ENCODE measurements at regions not wholly inside any gene's neighbourhood (a gene's known extent, or its start where the extent isn't known, plus 50 kb on each side); places are given as distances from the start of the nearest gene placed in this dataset.
"Not testable (repeated sequence)": the region's sequence is repeated elsewhere in the genome, so short reads cannot be mapped to it uniquely, and the experiment has no call there.

DNA sequence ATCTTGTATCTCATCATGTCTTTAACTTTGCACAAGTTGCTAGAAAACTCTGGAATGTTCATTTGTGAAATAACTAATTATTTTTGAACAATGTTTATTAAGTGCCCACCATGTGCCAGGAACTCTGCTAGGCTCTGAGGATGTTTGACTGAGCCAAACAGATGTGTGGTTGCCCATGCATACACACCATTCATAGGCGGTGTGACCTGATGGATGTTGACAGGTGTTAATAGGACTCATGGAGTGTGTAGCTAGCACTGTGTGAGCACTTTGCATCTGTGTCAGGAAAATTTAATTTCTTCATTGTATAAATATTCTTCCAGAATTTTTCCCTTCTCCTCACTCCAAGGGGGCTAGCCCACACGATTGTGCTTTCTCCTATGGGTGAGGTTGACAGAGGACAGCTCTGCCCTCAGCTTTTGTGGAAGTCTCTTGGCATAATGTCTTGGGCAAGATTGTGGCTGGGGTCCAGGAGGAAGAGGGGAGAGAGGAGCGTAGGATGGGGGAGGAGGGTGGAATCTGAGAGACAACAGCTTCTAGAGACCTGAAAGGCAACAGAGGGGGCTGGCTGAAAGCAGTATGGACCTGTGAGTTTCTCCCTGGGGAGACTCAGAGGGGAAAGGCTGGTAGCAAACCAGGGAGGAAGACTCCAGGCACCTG, 214.6 kb upstream of the CXCR4 start:
- Mint-ChIP-seq H3K4me1 (ENCODE audit: low read depth) (peaks cover 18% of the 10 kb centered on the region), H3K4me3 (no peak overlapping the region), H3K36me3 (no peaks in the 10 kb centered on the region), H3K27me3 (no peaks in the 10 kb centered on the region), H3K27ac (no peak overlapping the region), H3K9me3 (ENCODE audit: low read depth) (no peaks in the 10 kb centered on the region)

DNA sequence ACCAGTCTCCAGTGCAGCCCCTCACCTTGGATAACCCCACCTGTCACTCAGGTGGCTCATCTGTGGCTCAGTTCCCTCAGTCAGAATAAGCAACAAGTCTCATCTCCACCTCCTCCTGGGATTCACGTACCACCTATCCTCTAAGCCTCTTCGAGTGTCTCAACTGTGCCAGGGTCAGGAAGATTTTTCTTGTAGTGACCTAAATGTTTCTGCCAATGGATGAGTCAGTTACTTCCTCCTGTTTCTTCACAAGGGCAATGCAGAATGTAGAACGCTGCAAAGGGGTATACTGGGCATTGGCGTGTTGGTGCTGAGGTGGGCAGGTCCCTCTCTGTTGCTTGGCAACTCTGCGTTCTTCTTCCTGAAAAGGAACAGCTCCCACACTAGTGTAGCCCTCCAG, 213.3 kb upstream of the CXCR4 start:
- H3K4me3 Mint-ChIP-seq, result no peak overlapping the region
- no peak overlapping the region for H3K27ac Mint-ChIP-seq

DNA sequence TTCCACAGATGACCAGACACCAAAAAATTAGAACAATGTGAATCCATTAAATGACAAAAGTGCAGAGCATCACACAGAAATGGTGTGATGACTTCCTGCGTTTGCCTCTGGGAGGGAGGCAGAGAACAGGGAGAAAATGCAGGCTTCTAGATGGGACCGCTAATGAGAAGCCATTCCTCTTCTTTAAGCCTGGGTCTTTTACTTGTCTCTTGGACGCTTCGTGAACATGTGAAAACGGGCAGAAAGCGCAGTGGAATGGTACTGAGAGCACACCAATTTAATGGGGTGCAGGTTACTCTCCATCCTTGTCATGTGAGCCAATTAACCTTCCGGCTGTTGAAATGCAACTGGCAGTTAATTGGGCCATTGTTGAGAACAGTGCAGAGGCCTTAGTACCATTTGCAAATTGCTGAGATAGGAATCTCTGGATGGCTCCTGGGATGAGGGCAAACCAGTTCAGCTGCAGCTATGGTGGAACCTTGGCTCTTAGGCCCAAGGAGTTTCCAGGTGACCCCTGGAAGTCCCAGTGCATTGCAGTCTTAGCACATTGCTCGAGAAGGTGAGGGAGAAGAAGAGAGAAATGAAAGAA, 210.4 kb upstream of the CXCR4 start:
- peaks cover 2% of the 10 kb centered on the region for H3K36me3 Mint-ChIP-seq
- no peaks in the 10 kb centered on the region for H3K27me3 Mint-ChIP-seq
- peaks cover 54% of the 10 kb centered on the region for H3K4me1 Mint-ChIP-seq (ENCODE audit: low read depth)
- peak overlapping the region; percentile 57 for H3K4me3 Mint-ChIP-seq
- peak overlapping the region; percentile 66 for H3K27ac Mint-ChIP-seq
- no peaks in the 10 kb centered on the region for H3K9me3 Mint-ChIP-seq (ENCODE audit: low read depth)

More for the DNA sequence above, 213.3 kb upstream of the CXCR4 start:
- Mint-ChIP-seq H3K27me3 (no peaks in the 10 kb centered on the region), H3K36me3 (no peaks in the 10 kb centered on the region), H3K9me3 (ENCODE audit: low read depth) (no peaks in the 10 kb centered on the region), H3K4me1 (ENCODE audit: low read depth) (peaks cover 27% of the 10 kb centered on the region)

DNA sequence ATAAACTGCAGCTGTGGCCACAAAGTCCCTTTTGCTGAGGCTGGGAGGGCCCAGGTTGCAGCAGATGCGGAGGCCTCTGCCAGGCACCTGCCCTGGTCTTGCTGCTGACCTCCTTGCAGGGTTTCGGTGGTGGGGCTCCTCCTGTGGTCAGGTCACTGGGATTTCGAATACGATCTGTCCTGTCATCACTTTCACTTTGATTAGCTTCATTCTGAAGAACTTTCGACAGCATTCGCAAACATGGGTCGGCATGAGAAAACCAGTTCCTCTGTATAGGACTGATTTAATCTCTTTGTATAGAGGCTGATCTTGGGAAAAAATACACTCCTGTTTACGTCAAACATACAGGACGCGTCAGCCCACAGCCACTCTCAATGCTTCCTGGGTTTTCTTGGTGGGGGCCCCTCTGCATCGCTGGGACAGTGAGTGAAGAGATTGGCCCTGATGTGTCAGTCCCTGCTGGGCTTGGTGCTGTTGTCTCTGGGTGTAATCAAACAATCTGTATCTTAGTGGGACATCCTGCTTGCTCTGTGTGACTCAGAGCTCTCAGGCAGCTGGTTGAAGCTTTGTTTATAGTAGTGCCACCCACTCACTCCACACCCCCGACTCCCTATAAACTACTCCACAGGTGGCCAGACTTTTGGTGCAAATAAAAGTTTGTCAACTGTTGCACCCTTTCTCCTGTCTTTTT, 209.4 kb upstream of the CXCR4 start:
- Mint-ChIP-seq H3K36me3 (peaks cover 2% of the 10 kb centered on the region), H3K4me1 (ENCODE audit: low read depth) (peaks cover 64% of the 10 kb centered on the region), H3K9me3 (ENCODE audit: low read depth) (no peaks in the 10 kb centered on the region), H3K27me3 (no peaks in the 10 kb centered on the region), H3K4me3 (peak overlapping the region; percentile 57), H3K27ac (peak overlapping the region; percentile 66)

DNA sequence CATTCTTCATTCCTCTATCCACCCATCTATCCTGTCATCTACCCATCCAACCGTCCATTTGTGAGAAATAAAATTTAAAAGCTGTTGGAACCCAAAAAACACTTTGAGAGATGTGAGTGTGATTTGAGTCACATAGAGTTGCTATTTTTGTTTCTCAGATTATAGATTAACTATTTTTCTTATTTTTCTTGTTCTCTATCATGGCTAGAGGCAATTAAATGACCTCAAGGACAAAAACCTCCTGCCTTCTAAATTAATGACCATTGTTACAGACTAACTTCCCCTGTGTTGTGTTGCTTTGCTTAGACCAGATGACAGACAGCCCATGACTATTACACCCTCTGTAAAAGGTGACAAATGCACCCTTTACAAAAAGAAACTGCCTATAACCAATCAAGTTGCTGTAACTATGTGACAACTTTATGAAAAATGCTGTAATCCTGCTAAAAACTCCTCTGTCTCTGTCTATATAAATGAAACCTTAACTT, 207.9 kb upstream of the CXCR4 start:
- peaks cover 2% of the 10 kb centered on the region for H3K36me3 Mint-ChIP-seq
- no peaks in the 10 kb centered on the region for H3K9me3 Mint-ChIP-seq (ENCODE audit: low read depth)
- H3K4me1 Mint-ChIP-seq (ENCODE audit: low read depth), result peaks cover 70% of the 10 kb centered on the region
- peak overlapping the region; percentile 39 for H3K4me3 Mint-ChIP-seq
- no peaks in the 10 kb centered on the region for H3K27me3 Mint-ChIP-seq
- peak overlapping the region; percentile 51 for H3K27ac Mint-ChIP-seq

DNA sequence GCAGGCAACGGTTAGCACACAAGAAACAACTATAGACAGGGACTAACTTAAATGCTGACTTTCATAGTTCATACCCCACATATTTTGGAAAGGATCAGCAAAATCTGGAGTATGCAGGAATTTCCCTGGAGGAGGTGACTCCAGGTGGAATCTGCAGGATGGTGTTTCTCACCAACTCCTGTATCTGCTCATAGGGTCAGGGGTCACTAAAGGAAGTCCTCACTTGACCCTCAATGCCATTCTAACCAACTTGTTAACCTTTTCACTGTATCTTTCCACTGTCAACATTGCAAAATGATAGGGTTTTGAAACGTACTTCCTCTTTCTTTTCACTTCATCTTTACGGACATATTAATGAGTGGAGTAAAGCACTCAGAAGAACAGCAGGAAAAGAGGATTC, 207.0 kb upstream of the CXCR4 start:
- H3K27me3 Mint-ChIP-seq, result no peaks in the 10 kb centered on the region
- H3K4me1 Mint-ChIP-seq (ENCODE audit: low read depth), result peaks cover 75% of the 10 kb centered on the region
- H3K9me3 Mint-ChIP-seq (ENCODE audit: low read depth), result no peaks in the 10 kb centered on the region
- peak overlapping the region; percentile 8 for H3K27ac Mint-ChIP-seq
- H3K4me3 Mint-ChIP-seq, result peak overlapping the region; percentile 15
- H3K36me3 Mint-ChIP-seq, result peaks cover 2% of the 10 kb centered on the region

DNA sequence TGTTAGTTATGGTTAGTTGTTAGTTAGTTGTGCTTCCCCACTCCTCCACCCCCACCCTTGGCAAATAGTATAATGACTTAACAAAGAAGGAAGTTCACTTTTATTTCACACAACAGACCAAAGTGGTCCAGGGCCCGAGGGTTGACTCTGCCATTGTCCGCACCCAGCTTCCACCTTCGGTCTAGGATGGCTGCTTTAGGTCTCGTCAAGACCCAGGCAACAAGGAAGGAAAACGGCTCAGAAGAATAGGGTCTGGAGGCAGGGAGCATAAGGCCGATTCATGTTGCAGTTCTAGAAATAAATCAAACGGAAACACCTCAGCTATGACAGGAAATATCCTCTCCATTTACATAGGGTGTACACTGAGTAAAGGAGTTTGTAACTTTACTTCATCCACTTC, 206.0 kb upstream of the CXCR4 start:
- Mint-ChIP-seq H3K9me3 (ENCODE audit: low read depth) (no peaks in the 10 kb centered on the region), H3K27ac (peak overlapping the region; percentile 14), H3K27me3 (no peaks in the 10 kb centered on the region), H3K36me3 (peaks cover 2% of the 10 kb centered on the region), H3K4me3 (peak overlapping the region; percentile 14), H3K4me1 (ENCODE audit: low read depth) (peaks cover 85% of the 10 kb centered on the region)

DNA sequence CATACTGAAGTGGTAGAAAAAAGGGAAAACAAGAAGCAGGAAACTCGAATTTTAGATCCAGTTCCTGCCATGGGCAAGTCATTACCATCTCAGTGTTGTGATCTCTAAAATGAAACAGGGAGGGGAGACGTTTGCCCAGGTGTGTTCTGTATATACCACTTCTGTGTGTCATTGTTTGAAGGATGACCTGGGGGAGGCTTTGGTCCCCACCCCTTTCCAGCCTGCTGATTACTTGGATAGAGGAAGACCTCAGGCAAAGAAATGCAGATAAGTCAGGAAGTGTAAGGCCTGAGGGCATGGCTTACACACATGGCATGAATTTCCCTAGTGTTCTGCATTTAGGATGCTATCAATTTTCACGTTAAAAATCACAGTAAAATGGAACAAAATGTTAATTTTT, 205.2 kb upstream of the CXCR4 start:
- H3K4me3 Mint-ChIP-seq, result no peak overlapping the region
- no peak overlapping the region for H3K27ac Mint-ChIP-seq
- H3K36me3 Mint-ChIP-seq, result peaks cover 2% of the 10 kb centered on the region
- H3K9me3 Mint-ChIP-seq (ENCODE audit: low read depth), result no peaks in the 10 kb centered on the region
- no peaks in the 10 kb centered on the region for H3K27me3 Mint-ChIP-seq
- H3K4me1 Mint-ChIP-seq (ENCODE audit: low read depth), result peaks cover 80% of the 10 kb centered on the region

DNA sequence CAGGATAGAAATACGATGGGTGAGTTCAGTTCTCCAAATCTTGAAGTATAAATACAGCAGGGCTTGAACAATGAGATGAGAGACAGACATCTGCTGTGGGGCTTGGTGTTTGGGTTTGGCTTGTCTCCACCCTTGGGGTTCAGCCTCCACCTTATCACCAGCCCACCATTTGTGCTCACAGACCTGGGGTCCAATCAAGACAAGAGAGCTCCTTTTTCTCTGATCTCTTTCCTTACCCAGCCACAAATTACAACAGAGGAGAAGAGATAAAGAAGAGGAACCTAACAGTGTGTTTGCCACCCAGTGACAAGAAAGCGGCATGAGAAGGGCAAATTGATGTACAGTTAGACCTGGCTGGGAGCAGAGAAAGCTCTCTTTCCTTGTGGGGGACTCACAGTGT, 204.5 kb upstream of the CXCR4 start:
- Mint-ChIP-seq H3K27me3 (no peaks in the 10 kb centered on the region), H3K36me3 (peaks cover 2% of the 10 kb centered on the region), H3K4me3 (peak overlapping the region; percentile 18), H3K9me3 (ENCODE audit: low read depth) (no peaks in the 10 kb centered on the region), H3K27ac (no peak overlapping the region), H3K4me1 (ENCODE audit: low read depth) (peaks cover 72% of the 10 kb centered on the region)

DNA sequence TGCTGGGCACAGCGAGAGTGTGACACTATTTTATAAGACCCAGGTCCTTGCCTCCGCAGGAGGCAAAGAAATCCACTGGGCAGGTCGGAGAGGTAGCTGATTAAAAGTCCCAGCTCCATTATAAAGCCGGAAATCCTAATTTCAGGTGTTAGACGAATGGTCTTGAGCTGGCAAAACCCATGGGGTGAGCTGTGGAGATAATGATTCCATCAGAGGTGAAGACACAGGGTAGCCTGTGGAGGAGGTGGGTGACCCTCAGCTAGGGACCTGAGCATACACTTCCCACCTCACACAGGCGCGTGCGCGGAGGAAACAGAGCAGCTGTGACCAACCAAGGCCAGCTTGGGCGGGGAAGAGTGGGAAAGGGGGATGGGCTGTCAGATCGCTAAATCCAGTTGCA, 201.7 kb upstream of the CXCR4 start:
- peak overlapping the region; percentile 66 for H3K27ac Mint-ChIP-seq
- H3K36me3 Mint-ChIP-seq, result peaks cover 2% of the 10 kb centered on the region
- no peaks in the 10 kb centered on the region for H3K9me3 Mint-ChIP-seq (ENCODE audit: low read depth)
- H3K4me1 Mint-ChIP-seq (ENCODE audit: low read depth), result peaks cover 51% of the 10 kb centered on the region
- no peak overlapping the region for H3K4me3 Mint-ChIP-seq
- H3K27me3 Mint-ChIP-seq, result no peaks in the 10 kb centered on the region

DNA sequence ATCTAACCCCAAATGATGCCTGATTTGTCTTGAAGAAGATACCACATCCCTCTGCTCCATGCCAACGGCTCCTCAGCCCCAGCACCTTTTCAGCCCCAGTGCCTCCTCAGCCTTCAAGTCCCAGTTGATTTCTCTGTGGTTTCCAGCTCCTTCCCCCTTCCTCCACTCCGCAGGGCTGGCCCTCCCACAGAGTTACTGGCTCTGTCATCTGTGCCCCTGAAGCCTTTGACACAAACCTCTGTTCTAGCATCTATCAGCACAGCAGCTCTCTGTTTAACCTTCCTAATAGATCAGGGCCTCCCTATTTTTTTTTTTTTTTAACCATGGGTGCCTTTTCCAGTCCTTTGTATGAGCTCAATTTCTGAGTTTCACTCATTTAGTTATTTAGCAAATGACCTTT, 201.3 kb upstream of the CXCR4 start:
- Mint-ChIP-seq H3K27me3 (no peaks in the 10 kb centered on the region), H3K27ac (peak overlapping the region; percentile 66), H3K4me1 (ENCODE audit: low read depth) (peaks cover 47% of the 10 kb centered on the region), H3K36me3 (no peaks in the 10 kb centered on the region), H3K9me3 (ENCODE audit: low read depth) (no peaks in the 10 kb centered on the region), H3K4me3 (no peak overlapping the region)

DNA sequence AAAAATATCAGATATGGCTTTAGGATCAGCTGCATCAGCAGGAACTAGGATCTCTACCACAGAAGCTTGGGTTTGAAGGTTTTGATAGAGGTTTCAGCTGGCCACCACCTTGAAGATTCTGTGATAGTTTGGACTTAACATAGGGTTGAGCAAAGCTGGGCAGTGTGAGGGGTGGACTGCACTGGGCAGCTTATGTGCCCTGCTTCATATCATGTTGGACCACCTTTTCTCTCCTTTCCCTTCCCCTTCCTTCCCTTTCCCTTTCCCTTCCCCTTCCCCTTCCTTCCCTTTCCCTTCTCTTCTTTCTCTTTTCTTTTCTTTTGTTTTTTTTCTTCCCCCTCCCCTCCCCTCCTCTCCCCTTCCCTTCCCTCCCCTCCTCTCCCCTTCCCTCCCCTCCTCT, 196.3 kb upstream of the CXCR4 start:
- H3K4me3 Mint-ChIP-seq, result no peak overlapping the region
- no peaks in the 10 kb centered on the region for H3K27me3 Mint-ChIP-seq
- H3K27ac Mint-ChIP-seq, result no peak overlapping the region
- H3K4me1 Mint-ChIP-seq (ENCODE audit: low read depth), result peaks cover 23% of the 10 kb centered on the region
- H3K9me3 Mint-ChIP-seq (ENCODE audit: low read depth), result no peaks in the 10 kb centered on the region
- H3K36me3 Mint-ChIP-seq, result no peaks in the 10 kb centered on the region

DNA sequence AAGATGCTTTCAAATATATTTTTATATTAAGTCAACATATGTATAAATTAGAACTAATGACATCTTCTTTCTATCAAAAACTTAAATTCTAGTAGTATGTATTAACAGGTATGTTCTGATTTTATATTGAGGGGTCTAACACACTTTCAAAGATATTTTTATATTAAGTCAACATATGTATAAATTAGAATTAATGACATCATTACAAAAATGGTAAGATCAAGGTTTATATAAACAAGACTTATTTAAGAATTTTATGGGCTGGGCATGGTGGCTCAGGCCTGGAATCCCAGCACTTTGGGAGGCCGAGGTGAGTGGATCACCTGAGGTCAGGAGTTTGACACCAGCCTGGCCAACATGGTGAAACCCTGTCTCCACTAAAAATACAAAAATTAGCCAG, 194.6 kb upstream of the CXCR4 start:
- not testable (repeated sequence) for H3K27me3 Mint-ChIP-seq; H3K9me3 Mint-ChIP-seq (ENCODE audit: low read depth); H3K27ac Mint-ChIP-seq

DNA sequence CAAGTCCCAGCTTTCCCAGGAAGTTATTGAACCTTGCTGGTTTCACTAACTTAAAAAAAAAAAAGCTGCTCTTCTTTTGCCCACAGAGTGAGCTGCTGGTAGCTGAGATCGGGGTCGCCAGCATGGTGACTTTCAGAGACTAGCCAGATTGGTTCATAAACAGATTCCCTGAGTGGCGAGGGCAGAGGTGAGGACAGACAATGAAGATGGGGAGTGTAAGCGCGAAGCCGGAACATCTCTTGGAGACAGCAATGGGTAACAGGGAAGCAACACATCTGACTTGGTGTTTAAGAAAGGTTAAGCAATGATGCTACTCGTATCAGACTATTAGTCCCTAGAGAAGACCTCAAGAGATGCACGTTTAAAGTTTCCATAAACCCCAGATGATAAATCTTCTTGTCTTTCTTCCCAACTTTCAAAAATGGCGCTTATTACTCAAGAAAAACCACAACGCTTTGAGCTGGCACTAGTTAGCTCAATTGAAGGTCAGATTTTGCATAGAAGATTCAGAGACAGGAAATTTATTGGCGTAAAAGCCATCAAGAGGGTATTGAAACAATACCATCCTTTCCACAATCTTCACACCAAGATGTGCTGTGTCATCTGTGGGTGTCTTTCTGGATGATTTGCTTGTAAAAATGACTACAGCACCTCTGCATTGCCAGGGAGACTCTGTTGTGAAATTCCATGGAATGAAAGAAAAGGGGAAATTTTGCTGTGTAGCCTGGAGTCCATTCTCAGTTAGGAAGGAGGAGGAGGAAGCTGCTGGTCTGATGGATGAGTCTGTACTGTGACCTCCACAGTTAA, 193.1 kb upstream of the CXCR4 start:
- H3K9me3 Mint-ChIP-seq (ENCODE audit: low read depth), result no peaks in the 10 kb centered on the region
- no peaks in the 10 kb centered on the region for H3K36me3 Mint-ChIP-seq
- H3K4me3 Mint-ChIP-seq, result peak overlapping the region; percentile 38
- no peaks in the 10 kb centered on the region for H3K27me3 Mint-ChIP-seq
- H3K4me1 Mint-ChIP-seq (ENCODE audit: low read depth), result peaks cover 19% of the 10 kb centered on the region
- H3K27ac Mint-ChIP-seq, result peak overlapping the region; percentile 85

More for the DNA sequence above, 194.6 kb upstream of the CXCR4 start:
- H3K36me3 Mint-ChIP-seq, H3K4me3 Mint-ChIP-seq: not testable (repeated sequence)
- peaks cover 18% of the 10 kb centered on the region for H3K4me1 Mint-ChIP-seq (ENCODE audit: low read depth)

DNA sequence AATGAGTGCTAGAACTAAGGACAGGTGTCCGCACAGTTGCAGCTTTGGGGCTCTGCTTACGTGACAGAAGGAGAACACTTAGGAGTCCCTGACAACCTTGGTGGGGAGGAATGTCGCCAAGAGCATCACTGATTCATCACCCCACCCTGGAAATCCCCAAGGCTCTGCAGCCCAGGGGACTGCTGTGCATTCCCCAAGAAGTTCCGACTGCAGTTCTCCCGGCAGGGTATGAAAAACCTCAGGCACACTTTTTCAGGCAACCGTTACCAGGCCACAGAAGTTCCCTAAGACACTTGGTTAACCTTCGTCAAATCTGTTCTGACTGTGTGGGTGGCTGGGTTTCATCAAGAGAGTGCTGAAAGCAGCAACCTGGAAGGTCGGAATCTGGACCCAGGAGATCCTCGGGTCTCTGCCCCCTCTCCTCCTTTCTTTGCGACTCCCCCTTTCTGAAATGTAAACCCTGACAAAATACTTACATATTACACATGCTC, 192.1 kb upstream of the CXCR4 start:
- Mint-ChIP-seq H3K36me3 (no peaks in the 10 kb centered on the region), H3K9me3 (ENCODE audit: low read depth) (no peaks in the 10 kb centered on the region), H3K27ac (peak overlapping the region; percentile 85), H3K27me3 (no peaks in the 10 kb centered on the region), H3K4me1 (ENCODE audit: low read depth) (peaks cover 28% of the 10 kb centered on the region), H3K4me3 (peak overlapping the region; percentile 25)

Data from activated naive CD8-positive, alpha-beta T cell (primary cell).